NB4 (cell line): ENCODE measurements at regions not wholly inside any gene's neighbourhood (a gene's known extent, or its start where the extent isn't known, plus 50 kb on each side); places are given as distances from the start of the nearest gene placed in this dataset.

Source experiments
- POLR2A ChIP-seq: IDR thresholded peaks from 2 replicates; pipeline ENCODE4 v1.6.1; 2011; ENCODE audit warnings: mild to moderate bottlenecking; ENCODE audit not compliant: insufficient read length; ENCODE audit errors: extremely low read depth
- TF ChIP-seq, protein P1 (sequence below): IDR thresholded peaks from one replicate; pipeline ENCODE4 v1.5.1; 2012; ENCODE audit warnings: low read depth, low read length

GRCh38 chr15:88323976-88324740 is 67.6 kb upstream of the NTRK3 start:
- TF ChIP-seq, protein P1, sequence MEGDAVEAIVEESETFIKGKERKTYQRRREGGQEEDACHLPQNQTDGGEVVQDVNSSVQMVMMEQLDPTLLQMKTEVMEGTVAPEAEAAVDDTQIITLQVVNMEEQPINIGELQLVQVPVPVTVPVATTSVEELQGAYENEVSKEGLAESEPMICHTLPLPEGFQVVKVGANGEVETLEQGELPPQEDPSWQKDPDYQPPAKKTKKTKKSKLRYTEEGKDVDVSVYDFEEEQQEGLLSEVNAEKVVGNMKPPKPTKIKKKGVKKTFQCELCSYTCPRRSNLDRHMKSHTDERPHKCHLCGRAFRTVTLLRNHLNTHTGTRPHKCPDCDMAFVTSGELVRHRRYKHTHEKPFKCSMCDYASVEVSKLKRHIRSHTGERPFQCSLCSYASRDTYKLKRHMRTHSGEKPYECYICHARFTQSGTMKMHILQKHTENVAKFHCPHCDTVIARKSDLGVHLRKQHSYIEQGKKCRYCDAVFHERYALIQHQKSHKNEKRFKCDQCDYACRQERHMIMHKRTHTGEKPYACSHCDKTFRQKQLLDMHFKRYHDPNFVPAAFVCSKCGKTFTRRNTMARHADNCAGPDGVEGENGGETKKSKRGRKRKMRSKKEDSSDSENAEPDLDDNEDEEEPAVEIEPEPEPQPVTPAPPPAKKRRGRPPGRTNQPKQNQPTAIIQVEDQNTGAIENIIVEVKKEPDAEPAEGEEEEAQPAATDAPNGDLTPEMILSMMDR, result no peak
- no peak for TF ChIP-seq POLR2A
